HEK293 (cell line): ENCODE measurements at regions not wholly inside any gene's neighbourhood (a gene's known extent, or its start where the extent isn't known, plus 50 kb on each side); places are given as distances from the start of the nearest gene placed in this dataset.

ENCODE experiments used
- CTCF ChIA-PET: fragments of 350-600 bp; formaldehyde crosslinking; extraction: SDS; loops from one replicate; lab custom pipeline; 2021; ENCODE audit warnings: antibody characterized with exemption; lab: Yijun Ruan, JAX
- POLR2A ChIA-PET: fragments of 300-600 bp; formaldehyde crosslinking; extraction: SDS; loops from one replicate; lab custom pipeline; 2020; ENCODE audit warnings: antibody characterized with exemption, inconsistent platforms; lab: Yijun Ruan, JAX
- H3K27ac ChIP-seq: fragments of 200-500 bp; sonication (Bioruptor generic); 2 replicates; pipeline ENCODE4 v1.5.1; 2014; ENCODE audit warnings: low read depth, low read length, control low read depth, inconsistent platforms; ENCODE audit errors: extremely low read depth
- H3K36me3 ChIP-seq, 2 experiments: fragments of 200-500 bp in 1 of 2; sonication (Bioruptor generic) in 1 of 2; 1 replicate in 1 of 2; 2 replicates in 1 of 2; pipeline ENCODE4 v1.5.1; 2014 to 2017; ENCODE audit warnings: inconsistent platforms in 2 of 2, low read length in 2 of 2; ENCODE audit not compliant: control insufficient read depth in 2 of 2, insufficient read depth in 1 of 2
- H3K4me1 ChIP-seq: fragments of 200-500 bp; sonication (Bioruptor generic); 2 replicates; pipeline ENCODE4 v1.5.1; 2014; ENCODE audit warnings: mild to moderate bottlenecking, low read length, inconsistent platforms; ENCODE audit not compliant: control insufficient read depth, insufficient read depth
- H3K4me3 ChIP-seq: 2 replicates; pipeline ENCODE4 v1.5.1; 2011; ENCODE audit warnings: low read depth, mild to moderate bottlenecking, control low read depth, low read length, moderate library complexity
- H3K9me3 ChIP-seq: fragments of 200-500 bp; sonication (Bioruptor generic); 2 replicates; pipeline ENCODE4 v1.5.1; 2014; ENCODE audit warnings: low read depth, low read length, inconsistent platforms; ENCODE audit not compliant: control insufficient read depth, insufficient read depth
- EGR2 ChIP-seq: fragments of 450-650 bp; formaldehyde crosslinking; IDR thresholded peaks from 2 replicates; pipeline ENCODE4 v1.5.1; 2016; ENCODE audit warnings: low read depth, missing biosample characterization, missing genetic modification characterization
- SETDB1 ChIP-seq: IDR thresholded peaks from one replicate; pipeline ENCODE4 v1.6.1; 2017; ENCODE audit warnings: mild to moderate bottlenecking, low read length, moderate library complexity, mixed read lengths; ENCODE audit not compliant: insufficient read length
- SP2 ChIP-seq: fragments of 450-650 bp; formaldehyde crosslinking; IDR thresholded peaks from 2 replicates; pipeline ENCODE4 v1.5.1; 2016; ENCODE audit warnings: missing biosample characterization, missing genetic modification characterization
- ZBTB17 ChIP-seq: fragments of 450-650 bp; formaldehyde crosslinking; IDR thresholded peaks from 2 replicates; pipeline ENCODE4 v1.5.1; 2016; ENCODE audit warnings: missing biosample characterization, missing genetic modification characterization
- ZNF121 ChIP-seq: fragments of 450-650 bp; formaldehyde crosslinking; IDR thresholded peaks from 2 replicates; pipeline ENCODE4 v1.5.1; 2016; ENCODE audit warnings: missing biosample characterization, missing genetic modification characterization
- ZNF157 ChIP-seq: fragments of 450-650 bp; formaldehyde crosslinking; IDR thresholded peaks from 2 replicates; pipeline ENCODE4 v1.5.1; 2016; ENCODE audit warnings: missing biosample characterization, missing genetic modification characterization
- ZNF174 ChIP-seq: fragments of 450-650 bp; formaldehyde crosslinking; IDR thresholded peaks from 2 replicates; pipeline ENCODE4 v1.5.0; 2017; ENCODE audit warnings: missing biosample characterization, mild to moderate bottlenecking, missing genetic modification characterization
- ZNF175 ChIP-seq: fragments of 450-650 bp; formaldehyde crosslinking; IDR thresholded peaks from 2 replicates; pipeline ENCODE4 v1.5.1; 2016; ENCODE audit warnings: missing biosample characterization, missing genetic modification characterization
- ZNF214 ChIP-seq: fragments of 450-650 bp; formaldehyde crosslinking; IDR thresholded peaks from 2 replicates; pipeline ENCODE4 v1.5.1; 2017; ENCODE audit warnings: missing biosample characterization, mild to moderate bottlenecking, missing genetic modification characterization, borderline replicate concordance
- ZNF266 ChIP-seq: fragments of 450-650 bp; formaldehyde crosslinking; IDR thresholded peaks from 2 replicates; pipeline ENCODE4 v1.5.1; 2016; ENCODE audit warnings: missing biosample characterization, missing genetic modification characterization, low read depth
- ZNF37A ChIP-seq: fragments of 450-650 bp; IDR thresholded peaks from 2 replicates; pipeline ENCODE4 v1.5.1; 2018; ENCODE audit warnings: missing biosample characterization, missing genetic modification characterization
- ZNF654 ChIP-seq: fragments of 450-650 bp; formaldehyde crosslinking; IDR thresholded peaks from 2 replicates; pipeline ENCODE4 v1.5.1; 2016; ENCODE audit warnings: low read depth, missing biosample characterization, missing genetic modification characterization
- TF ChIP-seq, protein P1 (sequence below): fragments of 450-650 bp; IDR thresholded peaks from 2 replicates; pipeline ENCODE4 v1.5.1; 2018; ENCODE audit warnings: missing biosample characterization, mild to moderate bottlenecking, missing genetic modification characterization
- TF ChIP-seq, protein P2 (sequence below): fragments of 450-650 bp; formaldehyde crosslinking; IDR thresholded peaks from 2 replicates; pipeline ENCODE4 v1.5.1; 2016; ENCODE audit warnings: missing biosample characterization, missing genetic modification characterization
- TF ChIP-seq, protein P3 (sequence below): fragments of 450-650 bp; formaldehyde crosslinking; IDR thresholded peaks from 2 replicates; pipeline ENCODE4 v1.5.1; 2016; ENCODE audit warnings: missing biosample characterization, missing genetic modification characterization, low read depth
- TF ChIP-seq, protein P4 (sequence below): fragments of 450-650 bp; formaldehyde crosslinking; IDR thresholded peaks from 2 replicates; pipeline ENCODE4 v1.5.1; 2016; ENCODE audit warnings: missing biosample characterization, missing genetic modification characterization
- TF ChIP-seq, protein P5 (sequence below): fragments of 450-650 bp; formaldehyde crosslinking; IDR thresholded peaks from 2 replicates; pipeline ENCODE4 v1.5.1; 2016; ENCODE audit warnings: missing biosample characterization, missing genetic modification characterization
- TF ChIP-seq, protein P6 (sequence below): fragments of 450-650 bp; formaldehyde crosslinking; IDR thresholded peaks from 2 replicates; pipeline ENCODE4 v1.5.1; 2016; ENCODE audit warnings: missing biosample characterization, missing genetic modification characterization
- TF ChIP-seq, protein P7 (sequence below): fragments of 450-650 bp; formaldehyde crosslinking; IDR thresholded peaks from 2 replicates; pipeline ENCODE4 v1.5.1; 2017; ENCODE audit warnings: missing biosample characterization, missing genetic modification characterization

DNA sequence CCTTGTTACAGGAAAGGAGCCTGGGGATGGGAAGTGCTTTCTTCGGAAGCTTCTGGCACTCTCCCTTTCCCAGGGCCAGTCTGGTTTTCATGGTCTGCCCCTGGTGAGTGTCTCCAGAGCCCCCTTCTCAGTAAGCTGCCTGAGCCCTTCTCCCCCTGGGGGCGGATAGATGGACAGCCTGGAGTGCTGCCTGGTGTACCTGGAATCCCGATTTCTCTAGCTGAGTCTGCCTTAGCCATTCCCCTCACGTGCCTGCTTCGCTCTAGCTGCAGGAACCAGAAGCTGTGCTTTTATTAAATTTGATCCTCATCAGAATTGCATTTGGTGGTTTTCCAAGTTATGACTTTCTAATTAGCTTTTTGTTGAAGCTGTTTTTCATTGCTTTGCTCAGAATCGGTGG lies 152.9 kb upstream of the NAV2 start (continued):
- TF ChIP-seq ZNF37A (tag by site-specific recombination) (no peak), SETDB1 (no peak), SP2 (tag by site-specific recombination) (no peak), ZNF157 (tag by site-specific recombination) (no peak), ZNF174 (no peak)
- TF ChIP-seq, protein P1, sequence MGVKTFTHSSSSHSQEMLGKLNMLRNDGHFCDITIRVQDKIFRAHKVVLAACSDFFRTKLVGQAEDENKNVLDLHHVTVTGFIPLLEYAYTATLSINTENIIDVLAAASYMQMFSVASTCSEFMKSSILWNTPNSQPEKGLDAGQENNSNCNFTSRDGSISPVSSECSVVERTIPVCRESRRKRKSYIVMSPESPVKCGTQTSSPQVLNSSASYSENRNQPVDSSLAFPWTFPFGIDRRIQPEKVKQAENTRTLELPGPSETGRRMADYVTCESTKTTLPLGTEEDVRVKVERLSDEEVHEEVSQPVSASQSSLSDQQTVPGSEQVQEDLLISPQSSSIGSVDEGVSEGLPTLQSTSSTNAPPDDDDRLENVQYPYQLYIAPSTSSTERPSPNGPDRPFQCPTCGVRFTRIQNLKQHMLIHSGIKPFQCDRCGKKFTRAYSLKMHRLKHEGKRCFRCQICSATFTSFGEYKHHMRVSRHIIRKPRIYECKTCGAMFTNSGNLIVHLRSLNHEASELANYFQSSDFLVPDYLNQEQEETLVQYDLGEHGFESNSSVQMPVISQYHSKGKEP (tag by site-specific recombination), result no peak
- TF ChIP-seq, protein P2, sequence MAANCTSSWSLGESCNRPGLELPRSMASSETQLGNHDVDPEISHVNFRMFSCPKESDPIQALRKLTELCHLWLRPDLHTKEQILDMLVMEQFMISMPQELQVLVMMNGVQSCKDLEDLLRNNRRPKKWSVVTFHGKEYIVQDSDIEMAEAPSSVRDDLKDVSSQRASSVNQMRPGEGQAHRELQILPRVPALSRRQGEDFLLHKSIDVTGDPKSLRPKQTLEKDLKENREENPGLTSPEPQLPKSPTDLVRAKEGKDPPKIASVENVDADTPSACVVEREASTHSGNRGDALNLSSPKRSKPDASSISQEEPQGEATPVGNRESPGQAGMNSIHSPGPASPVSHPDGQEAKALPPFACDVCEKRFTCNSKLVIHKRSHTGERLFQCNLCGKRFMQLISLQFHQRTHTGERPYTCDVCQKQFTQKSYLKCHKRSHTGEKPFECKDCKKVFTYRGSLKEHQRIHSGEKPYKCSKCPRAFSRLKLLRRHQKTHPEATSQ (tag by site-specific recombination), result no peak

DNA sequence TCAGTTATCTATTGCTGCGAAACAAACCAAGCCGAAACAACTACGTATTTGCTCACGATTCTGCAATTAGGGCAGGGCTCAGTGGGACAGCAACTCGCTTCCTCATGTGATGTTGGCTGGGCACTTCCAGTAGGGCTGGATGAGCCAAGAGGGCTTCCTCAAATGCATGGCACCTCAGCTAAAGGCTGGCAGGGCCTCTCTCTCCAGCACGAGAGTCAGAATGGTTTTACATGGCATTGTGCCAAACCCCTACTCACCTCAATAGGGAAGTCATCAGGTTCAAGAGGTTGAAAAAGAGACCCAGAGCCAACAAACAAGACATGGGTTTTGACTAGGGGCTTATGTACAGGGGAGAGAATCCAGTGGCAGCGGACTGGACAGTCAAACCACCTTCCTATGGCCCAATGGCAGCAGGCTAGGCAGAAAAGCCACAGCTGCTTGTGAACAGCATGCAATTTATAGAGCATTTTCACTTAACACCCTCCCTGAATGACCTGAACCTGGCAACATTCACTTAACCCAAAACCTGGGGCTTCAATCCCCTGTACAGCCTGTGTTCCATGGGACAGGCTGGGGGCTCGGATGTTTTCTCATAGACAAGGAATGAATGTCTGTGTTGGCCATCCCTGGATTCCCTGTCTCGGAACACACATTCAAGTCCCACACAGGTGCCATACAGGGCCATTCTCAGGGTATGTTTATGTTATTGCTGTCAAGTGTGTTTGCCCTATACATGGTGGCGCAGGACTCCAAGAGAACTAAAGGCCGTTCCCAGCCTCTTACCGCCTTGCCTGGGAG lies 154.2 kb upstream of the NAV2 start:
- H3K27ac ChIP-seq, result no peak overlapping the region
- no peaks in the 10 kb centered on the region for H3K4me1 ChIP-seq
- CTCF ChIA-PET, result interaction anchor here (0.5 to 13.0 kb wide), 18 partner anchors 9 to 607 kb away, joined by 3 to 166 read pairs (median 6); no protein-coding TSS in a partner anchor
- H3K36me3 ChIP-seq, result no peaks in the 10 kb centered on the region
- no peak overlapping the region for H3K4me3 ChIP-seq
- no peak for TF ChIP-seq ZNF121
- TF ChIP-seq, protein P3, sequence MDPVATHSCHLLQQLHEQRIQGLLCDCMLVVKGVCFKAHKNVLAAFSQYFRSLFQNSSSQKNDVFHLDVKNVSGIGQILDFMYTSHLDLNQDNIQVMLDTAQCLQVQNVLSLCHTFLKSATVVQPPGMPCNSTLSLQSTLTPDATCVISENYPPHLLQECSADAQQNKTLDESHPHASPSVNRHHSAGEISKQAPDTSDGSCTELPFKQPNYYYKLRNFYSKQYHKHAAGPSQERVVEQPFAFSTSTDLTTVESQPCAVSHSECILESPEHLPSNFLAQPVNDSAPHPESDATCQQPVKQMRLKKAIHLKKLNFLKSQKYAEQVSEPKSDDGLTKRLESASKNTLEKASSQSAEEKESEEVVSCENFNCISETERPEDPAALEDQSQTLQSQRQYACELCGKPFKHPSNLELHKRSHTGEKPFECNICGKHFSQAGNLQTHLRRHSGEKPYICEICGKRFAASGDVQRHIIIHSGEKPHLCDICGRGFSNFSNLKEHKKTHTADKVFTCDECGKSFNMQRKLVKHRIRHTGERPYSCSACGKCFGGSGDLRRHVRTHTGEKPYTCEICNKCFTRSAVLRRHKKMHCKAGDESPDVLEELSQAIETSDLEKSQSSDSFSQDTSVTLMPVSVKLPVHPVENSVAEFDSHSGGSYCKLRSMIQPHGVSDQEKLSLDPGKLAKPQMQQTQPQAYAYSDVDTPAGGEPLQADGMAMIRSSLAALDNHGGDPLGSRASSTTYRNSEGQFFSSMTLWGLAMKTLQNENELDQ (tag by site-specific recombination), result no peak
- TF ChIP-seq, protein P4, sequence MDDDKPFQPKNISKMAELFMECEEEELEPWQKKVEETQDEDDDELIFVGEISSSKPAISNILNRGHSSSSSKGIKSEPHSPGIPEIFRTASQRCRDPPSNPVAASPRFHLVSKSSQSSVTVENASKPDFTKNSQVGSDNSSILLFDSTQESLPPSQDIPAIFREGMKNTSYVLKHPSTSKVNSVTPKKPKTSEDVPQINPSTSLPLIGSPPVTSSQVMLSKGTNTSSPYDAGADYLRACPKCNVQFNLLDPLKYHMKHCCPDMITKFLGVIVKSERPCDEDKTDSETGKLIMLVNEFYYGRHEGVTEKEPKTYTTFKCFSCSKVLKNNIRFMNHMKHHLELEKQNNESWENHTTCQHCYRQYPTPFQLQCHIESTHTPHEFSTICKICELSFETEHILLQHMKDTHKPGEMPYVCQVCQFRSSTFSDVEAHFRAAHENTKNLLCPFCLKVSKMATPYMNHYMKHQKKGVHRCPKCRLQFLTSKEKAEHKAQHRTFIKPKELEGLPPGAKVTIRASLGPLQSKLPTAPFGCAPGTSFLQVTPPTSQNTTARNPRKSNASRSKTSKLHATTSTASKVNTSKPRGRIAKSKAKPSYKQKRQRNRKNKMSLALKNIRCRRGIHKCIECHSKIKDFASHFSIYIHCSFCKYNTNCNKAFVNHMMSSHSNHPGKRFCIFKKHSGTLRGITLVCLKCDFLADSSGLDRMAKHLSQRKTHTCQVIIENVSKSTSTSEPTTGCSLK, result no peak
- no peak for TF ChIP-seq SP2 (tag by site-specific recombination)
- no peak for TF ChIP-seq ZNF654
- TF ChIP-seq ZNF266 (tag by site-specific recombination), result no peak
- POLR2A ChIA-PET, result no interaction called here
- H3K9me3 ChIP-seq, result no peaks in the 10 kb centered on the region

DNA sequence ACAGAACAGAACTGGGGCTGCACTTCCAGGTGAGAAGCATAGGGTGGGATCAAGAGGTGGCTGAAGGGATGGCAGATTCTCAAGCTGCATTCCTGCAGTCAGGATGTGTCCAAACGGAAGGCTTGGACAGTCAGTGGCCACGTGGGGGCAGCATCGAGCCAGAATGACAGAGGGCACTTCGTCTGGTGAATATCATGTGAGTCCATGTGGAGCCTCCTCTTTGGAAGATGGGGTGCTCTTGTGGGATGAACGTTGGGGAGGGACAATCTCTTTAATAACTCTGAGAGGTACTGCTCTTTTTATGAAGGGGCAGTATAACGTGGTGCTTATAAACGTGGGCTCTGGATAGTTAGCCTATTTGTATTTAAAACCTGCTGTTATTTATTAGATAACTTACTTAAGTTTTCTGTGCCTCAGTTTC lies 154.9 kb upstream of the NAV2 start:
- H3K27ac ChIP-seq, result no peak overlapping the region
- POLR2A ChIA-PET, result no interaction called here
- CTCF ChIA-PET, result interaction anchor here (0.5 to 13.0 kb wide), 29 partner anchors 8 to 1819 kb away, joined by 3 to 166 read pairs (median 3); no protein-coding TSS in a partner anchor
- TF ChIP-seq ZNF214 (tag by site-specific recombination), result no peak
- TF ChIP-seq ZNF175 (tag by site-specific recombination), result no peak
- TF ChIP-seq, protein P5, sequence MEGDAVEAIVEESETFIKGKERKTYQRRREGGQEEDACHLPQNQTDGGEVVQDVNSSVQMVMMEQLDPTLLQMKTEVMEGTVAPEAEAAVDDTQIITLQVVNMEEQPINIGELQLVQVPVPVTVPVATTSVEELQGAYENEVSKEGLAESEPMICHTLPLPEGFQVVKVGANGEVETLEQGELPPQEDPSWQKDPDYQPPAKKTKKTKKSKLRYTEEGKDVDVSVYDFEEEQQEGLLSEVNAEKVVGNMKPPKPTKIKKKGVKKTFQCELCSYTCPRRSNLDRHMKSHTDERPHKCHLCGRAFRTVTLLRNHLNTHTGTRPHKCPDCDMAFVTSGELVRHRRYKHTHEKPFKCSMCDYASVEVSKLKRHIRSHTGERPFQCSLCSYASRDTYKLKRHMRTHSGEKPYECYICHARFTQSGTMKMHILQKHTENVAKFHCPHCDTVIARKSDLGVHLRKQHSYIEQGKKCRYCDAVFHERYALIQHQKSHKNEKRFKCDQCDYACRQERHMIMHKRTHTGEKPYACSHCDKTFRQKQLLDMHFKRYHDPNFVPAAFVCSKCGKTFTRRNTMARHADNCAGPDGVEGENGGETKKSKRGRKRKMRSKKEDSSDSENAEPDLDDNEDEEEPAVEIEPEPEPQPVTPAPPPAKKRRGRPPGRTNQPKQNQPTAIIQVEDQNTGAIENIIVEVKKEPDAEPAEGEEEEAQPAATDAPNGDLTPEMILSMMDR (tag by site-specific recombination), result peak; percentile 66
- TF ChIP-seq, protein P6, sequence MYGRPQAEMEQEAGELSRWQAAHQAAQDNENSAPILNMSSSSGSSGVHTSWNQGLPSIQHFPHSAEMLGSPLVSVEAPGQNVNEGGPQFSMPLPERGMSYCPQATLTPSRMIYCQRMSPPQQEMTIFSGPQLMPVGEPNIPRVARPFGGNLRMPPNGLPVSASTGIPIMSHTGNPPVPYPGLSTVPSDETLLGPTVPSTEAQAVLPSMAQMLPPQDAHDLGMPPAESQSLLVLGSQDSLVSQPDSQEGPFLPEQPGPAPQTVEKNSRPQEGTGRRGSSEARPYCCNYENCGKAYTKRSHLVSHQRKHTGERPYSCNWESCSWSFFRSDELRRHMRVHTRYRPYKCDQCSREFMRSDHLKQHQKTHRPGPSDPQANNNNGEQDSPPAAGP (tag by site-specific recombination), result no peak
- TF ChIP-seq ZBTB17 (tag by site-specific recombination), result 0 out of 2 replicates have a peak, but pooled peaks have one; percentile 3
- TF ChIP-seq, protein P7, sequence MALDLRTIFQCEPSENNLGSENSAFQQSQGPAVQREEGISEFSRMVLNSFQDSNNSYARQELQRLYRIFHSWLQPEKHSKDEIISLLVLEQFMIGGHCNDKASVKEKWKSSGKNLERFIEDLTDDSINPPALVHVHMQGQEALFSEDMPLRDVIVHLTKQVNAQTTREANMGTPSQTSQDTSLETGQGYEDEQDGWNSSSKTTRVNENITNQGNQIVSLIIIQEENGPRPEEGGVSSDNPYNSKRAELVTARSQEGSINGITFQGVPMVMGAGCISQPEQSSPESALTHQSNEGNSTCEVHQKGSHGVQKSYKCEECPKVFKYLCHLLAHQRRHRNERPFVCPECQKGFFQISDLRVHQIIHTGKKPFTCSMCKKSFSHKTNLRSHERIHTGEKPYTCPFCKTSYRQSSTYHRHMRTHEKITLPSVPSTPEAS (tag by site-specific recombination), result no peak
- no peak for TF ChIP-seq EGR2 (tag by site-specific recombination)

More for the DNA sequence above, 154.9 kb upstream of the NAV2 start:
- Histone ChIP-seq H3K9me3 (no peaks in the 10 kb centered on the region), H3K4me3 (no peak overlapping the region), H3K4me1 (no peaks in the 10 kb centered on the region), H3K36me3 (no peaks in the 10 kb centered on the region)
